ENCODE measurements at regions not wholly inside any gene's neighbourhood (a gene's known extent, or its start where the extent isn't known, plus 50 kb on each side); places are given as distances from the start of the nearest gene placed in this dataset.

- Histone ChIP-seq H3K4me3 (ENCODE audit: insufficient read depth, low read depth, low read length) (no peak overlapping the region), H4K20me1 (ENCODE audit: insufficient read depth, low read length) (no peaks in the 10 kb centered on the region), H3K4me2 (ENCODE audit: low read length) (no peak overlapping the region), H3K27ac (ENCODE audit: low read depth, low read length) (no peak overlapping the region), H2AFZ (ENCODE audit: low read depth, low read length) (no peak overlapping the region), H3K9me3 (ENCODE audit: insufficient read depth, low read depth, low read length) (no peaks in the 10 kb centered on the region), H3K9ac (ENCODE audit: low read length) (no peak overlapping the region), H3K36me3 (ENCODE audit: insufficient read depth, low read length) (no peaks in the 10 kb centered on the region), H3K79me2 (ENCODE audit: insufficient read depth, low read length) (no peaks in the 10 kb centered on the region), H3K27me3 (ENCODE audit: insufficient read depth, low read length) (no peaks in the 10 kb centered on the region), H3K4me1 (ENCODE audit: insufficient read depth, low read length) (no peaks in the 10 kb centered on the region)
- FAIRE-seq (no peak), DNase-seq (ENCODE audit: low read depth) (no peak)
- Mint-ChIP-seq H3K4me3 (ENCODE audit: unreplicated experiment) (no peak overlapping the region), H3K4me1 (ENCODE audit: low read depth, unreplicated experiment) (no peaks in the 10 kb centered on the region), H3K36me3 (ENCODE audit: low read depth, unreplicated experiment) (no peaks in the 10 kb centered on the region), H3K27me3 (ENCODE audit: low read depth, unreplicated experiment) (no peaks in the 10 kb centered on the region), H3K27ac (ENCODE audit: unreplicated experiment) (no peak overlapping the region), H3K9me3 (ENCODE audit: unreplicated experiment) (no peaks in the 10 kb centered on the region)
- no peak for TF ChIP-seq EZH2 (IDR thresholded peaks at IDR 0.05; ENCODE audit: insufficient read depth, low read length)
- no peak for TF ChIP-seq CTCF (IDR thresholded peaks at IDR 0.05; ENCODE audit: insufficient read depth, low read depth, low read length)
These were observed 274.1 kb downstream of the PCNX1 start for GRCh38 chr14:71181215-71182003.

- H2AFZ ChIP-seq (ENCODE audit: low read depth, low read length), result no peak overlapping the region
- no peak overlapping the region for H3K9ac ChIP-seq (ENCODE audit: low read length)
- no peaks in the 10 kb centered on the region for H4K20me1 ChIP-seq (ENCODE audit: insufficient read depth, low read length)
- Mint-ChIP-seq H3K9me3 (ENCODE audit: unreplicated experiment) (no peaks in the 10 kb centered on the region), H3K27ac (ENCODE audit: unreplicated experiment) (peak overlapping the region; percentile 26), H3K4me1 (ENCODE audit: low read depth, unreplicated experiment) (peaks cover 8% of the 10 kb centered on the region), H3K27me3 (ENCODE audit: low read depth, unreplicated experiment) (no peaks in the 10 kb centered on the region), H3K36me3 (ENCODE audit: low read depth, unreplicated experiment) (no peaks in the 10 kb centered on the region), H3K4me3 (ENCODE audit: unreplicated experiment) (no peak overlapping the region)
- no peaks in the 10 kb centered on the region for H3K36me3 ChIP-seq (ENCODE audit: insufficient read depth, low read length)
- no peaks in the 10 kb centered on the region for H3K79me2 ChIP-seq (ENCODE audit: insufficient read depth, low read length)
- DNase-seq (ENCODE audit: low read depth), result no peak
- FAIRE-seq, result no peak
- no peak overlapping the region for H3K27ac ChIP-seq (ENCODE audit: low read depth, low read length)
- no peaks in the 10 kb centered on the region for H3K27me3 ChIP-seq (ENCODE audit: insufficient read depth, low read length)
- no peaks in the 10 kb centered on the region for H3K4me1 ChIP-seq (ENCODE audit: insufficient read depth, low read length)
- TF ChIP-seq EZH2 (IDR thresholded peaks at IDR 0.05; ENCODE audit: insufficient read depth, low read length), result no peak
- no peak for TF ChIP-seq CTCF (IDR thresholded peaks at IDR 0.05; ENCODE audit: insufficient read depth, low read depth, low read length)
- H3K4me2 ChIP-seq (ENCODE audit: low read length), result no peak overlapping the region
- no peaks in the 10 kb centered on the region for H3K9me3 ChIP-seq (ENCODE audit: insufficient read depth, low read depth, low read length)
- H3K4me3 ChIP-seq (ENCODE audit: insufficient read depth, low read depth, low read length), result no peak overlapping the region
These were observed 276.8 kb downstream of the PCNX1 start for GRCh38 chr14:71183876-71184689.
